Right lobe of liver (tissue), 6 donors: ENCODE measurements at regions not wholly inside any gene's neighbourhood (a gene's known extent, or its start where the extent isn't known, plus 50 kb on each side); places are given as distances from the start of the nearest gene placed in this dataset.

Experiments used
- ATAC-seq, 4 donors: fragments of 200-7000 bp; cut with Tn5 transposase; one replicate each; pipeline ENCODE4 v1.9.1; 2020; ENCODE audit warnings: mild to moderate bottlenecking in 4 of 4, moderate library complexity in 4 of 4
- DNase-seq, 3 donors: peaks; one replicate each; pipeline ENCODE4 v3.0.0-alpha.2; 2020
- H3K27ac ChIP-seq, 3 donors: fragments of 200-600 bp; one replicate each; pipeline ENCODE4 v1.8.0; 2022
- H3K27me3 ChIP-seq, 2 donors: fragments of 200-600 bp; one replicate each; pipeline ENCODE4 v1.8.0; 2022
- H3K36me3 ChIP-seq, 4 donors: fragments of 200-600 bp; sonication (generic) in 1 of 4; one replicate each; pipeline versions ENCODE4 v1.5.1 to v1.8.0; 2017 to 2022; ENCODE audit warnings: control low read depth in 1 of 4
- H3K4me1 ChIP-seq, 4 donors: fragments of 200-600 bp; sonication (generic) in 1 of 4; one replicate each; pipeline versions ENCODE4 v1.5.1 to v1.8.0; 2017 to 2022; ENCODE audit warnings: control low read depth in 1 of 4
- H3K4me3 ChIP-seq, 3 donors: fragments of 200-600 bp; one replicate each; pipeline ENCODE4 v1.8.0; 2022
- H3K9me3 ChIP-seq, 4 donors: fragments of 200-600 bp; sonication (generic) in 1 of 4; one replicate each; pipeline versions ENCODE4 v1.5.1 to v1.8.0; 2017 to 2022; ENCODE audit warnings: control low read depth in 1 of 4
- POLR2A ChIP-seq: fragments of 450-650 bp; IDR thresholded peaks from one replicate; pipeline ENCODE4 v1.6.1; 2017; ENCODE audit warnings: antibody characterized with exemption, mild to moderate bottlenecking
- WGBS: methylation state at CpG from one replicate; pipeline ENCODE4 v1.1.6; 2018; ENCODE audit warnings: low coverage, low lambda C conversion rate; ENCODE audit not compliant: insufficient coverage; ENCODE audit errors: missing lambda C conversion rate; 5-methylcytosine and 5-hydroxymethylcytosine counted together
- intact Hi-C, 2 donors: fragments of 100-400 bp; cut with DNase I; formaldehyde crosslinking; loops; one replicate each; pipeline versions ENCODE4 v1.11.2 to v1.14.1; 2022
- TF ChIP-seq, protein P1 (sequence below), 4 donors: fragments of 200-600 bp in 3 of 4; fragments of 450-650 bp in 1 of 4; IDR thresholded peaks; one replicate each; pipeline versions ENCODE4 v1.5.1 to v1.8.0; 2016 to 2022; ENCODE audit warnings: antibody characterized with exemption in 4 of 4, mild to moderate bottlenecking in 2 of 4
- donor health status: DM: no; HTN: yes; CAD: no.
- donor health status: DM: no; HTN: no; CAD: no.
- donor health status: DM: no; HTN: no; CAD: no.
- donor health status: DM: no; HTN: yes; CAD: no.
- donor health status: DM: no; HTN: yes; CAD: no.

DNA sequence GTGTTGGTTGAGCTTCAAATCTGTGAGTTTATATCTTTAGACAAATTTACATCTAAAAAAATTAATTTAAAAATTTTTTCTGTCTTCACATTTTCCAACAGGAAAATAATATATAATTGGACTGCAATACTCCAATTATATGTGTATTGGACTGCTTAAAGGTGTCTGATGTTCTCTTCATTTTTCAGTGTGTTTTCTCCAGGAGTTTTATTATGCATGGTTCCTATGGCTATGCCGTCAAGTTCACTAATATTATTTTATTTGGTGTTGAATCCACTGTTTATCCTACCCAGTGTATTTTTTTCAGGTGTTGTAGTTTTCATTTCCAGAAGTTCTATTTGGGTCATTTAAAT, 62.1 kb upstream of the CTLA4 start:
- Histone ChIP-seq H3K27me3 (no peaks in the 10 kb centered on the region), H3K36me3 (no peaks in the 10 kb centered on the region), H3K4me3 (no peak overlapping the region), H3K9me3 (no peaks in the 10 kb centered on the region), H3K4me1 (no peaks in the 10 kb centered on the region), H3K27ac (no peak overlapping the region)
- DNase-seq (no peak), ATAC-seq (no peak)
- WGBS: 88% methylated on average over 1 of the region's 1 CpG
- TF ChIP-seq POLR2A: no peak
- TF ChIP-seq, protein P1, sequence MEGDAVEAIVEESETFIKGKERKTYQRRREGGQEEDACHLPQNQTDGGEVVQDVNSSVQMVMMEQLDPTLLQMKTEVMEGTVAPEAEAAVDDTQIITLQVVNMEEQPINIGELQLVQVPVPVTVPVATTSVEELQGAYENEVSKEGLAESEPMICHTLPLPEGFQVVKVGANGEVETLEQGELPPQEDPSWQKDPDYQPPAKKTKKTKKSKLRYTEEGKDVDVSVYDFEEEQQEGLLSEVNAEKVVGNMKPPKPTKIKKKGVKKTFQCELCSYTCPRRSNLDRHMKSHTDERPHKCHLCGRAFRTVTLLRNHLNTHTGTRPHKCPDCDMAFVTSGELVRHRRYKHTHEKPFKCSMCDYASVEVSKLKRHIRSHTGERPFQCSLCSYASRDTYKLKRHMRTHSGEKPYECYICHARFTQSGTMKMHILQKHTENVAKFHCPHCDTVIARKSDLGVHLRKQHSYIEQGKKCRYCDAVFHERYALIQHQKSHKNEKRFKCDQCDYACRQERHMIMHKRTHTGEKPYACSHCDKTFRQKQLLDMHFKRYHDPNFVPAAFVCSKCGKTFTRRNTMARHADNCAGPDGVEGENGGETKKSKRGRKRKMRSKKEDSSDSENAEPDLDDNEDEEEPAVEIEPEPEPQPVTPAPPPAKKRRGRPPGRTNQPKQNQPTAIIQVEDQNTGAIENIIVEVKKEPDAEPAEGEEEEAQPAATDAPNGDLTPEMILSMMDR (IDR thresholded peaks at IDR 0.05): no peak
- intact Hi-C loops: no loop called here

DNA sequence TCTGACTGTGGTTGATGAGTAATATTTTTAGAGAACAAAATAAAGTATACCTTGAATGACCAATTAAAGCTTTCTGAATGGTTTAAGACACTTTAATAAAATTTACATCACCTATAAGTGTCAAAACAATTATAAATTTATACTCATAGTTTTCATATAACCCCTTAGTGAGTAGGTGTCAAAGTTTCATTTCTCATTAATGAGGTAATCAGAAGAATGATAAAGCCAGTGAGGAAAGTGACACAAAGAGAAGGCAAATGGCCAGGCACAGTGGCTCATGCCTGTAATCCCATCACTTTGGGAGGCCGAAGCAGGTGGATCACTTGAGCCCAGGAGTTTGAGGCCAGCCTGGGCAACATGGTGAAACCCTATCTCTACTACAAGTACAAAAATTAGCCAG, 60.8 kb upstream of the CTLA4 start:
- H3K27me3 ChIP-seq: no peaks in the 10 kb centered on the region
- no peak for DNase-seq
- WGBS: 100% methylated on average over 1 of the region's 1 CpG
- H3K27ac ChIP-seq: no peak overlapping the region
- H3K9me3 ChIP-seq: no peaks in the 10 kb centered on the region
- no peaks in the 10 kb centered on the region for H3K36me3 ChIP-seq
- no peak for ATAC-seq
- no peak for TF ChIP-seq POLR2A
- TF ChIP-seq, protein P1 (IDR thresholded peaks at IDR 0.05): no peak
- no peak overlapping the region for H3K4me3 ChIP-seq
- intact Hi-C loops: no loop called here
- peaks cover 0 to 7% (median under 1%) of the 10 kb centered on the region in 4 donors for H3K4me1 ChIP-seq

DNA sequence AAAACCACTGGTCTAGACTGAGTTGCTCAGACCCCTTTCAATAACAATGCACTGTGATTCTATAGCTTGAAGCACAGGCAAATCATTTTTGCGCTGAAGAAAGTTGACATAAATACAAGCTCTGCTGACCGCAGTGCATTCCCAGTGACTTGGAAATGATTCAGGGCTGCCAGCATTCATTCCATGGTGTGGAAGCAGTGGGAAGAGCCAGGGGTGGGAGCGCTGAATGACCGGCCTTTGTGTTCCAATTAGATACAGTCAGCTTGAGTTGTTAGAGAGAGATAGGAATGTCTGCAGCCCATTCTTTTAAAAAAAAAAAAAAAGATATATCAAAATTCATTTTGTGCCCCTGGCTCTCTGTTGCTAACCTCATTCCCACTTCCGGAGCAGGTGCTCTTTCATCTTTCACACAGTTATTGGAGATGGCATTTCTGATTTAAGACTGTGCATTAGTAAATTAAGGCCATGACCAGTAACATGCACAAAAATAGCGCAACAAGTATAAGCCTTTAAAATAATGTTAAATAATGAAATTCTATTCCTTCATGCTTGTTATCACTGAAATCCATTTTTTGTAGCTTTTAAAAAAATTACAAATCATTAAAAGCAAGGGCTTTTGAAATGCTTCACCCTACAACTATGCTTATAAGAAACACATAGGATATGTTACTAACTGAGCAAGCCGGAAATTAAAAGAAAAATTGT, 59.4 kb upstream of the CTLA4 start:
- no peak for TF ChIP-seq POLR2A
- TF ChIP-seq, protein P1 (IDR thresholded peaks at IDR 0.05): no peak
- H3K36me3 ChIP-seq: no peaks in the 10 kb centered on the region
- no peaks in the 10 kb centered on the region for H3K27me3 ChIP-seq
- peaks cover 0 to 21% (median 3%) of the 10 kb centered on the region in 4 donors for H3K4me1 ChIP-seq
- ATAC-seq (no peak), DNase-seq (no peak)
- no peaks in the 10 kb centered on the region for H3K9me3 ChIP-seq
- intact Hi-C loops: no loop called here
- H3K4me3 ChIP-seq: no peak overlapping the region
- no peak overlapping the region for H3K27ac ChIP-seq
- WGBS: 75% methylated on average over 7 of the region's 7 CpGs

DNA sequence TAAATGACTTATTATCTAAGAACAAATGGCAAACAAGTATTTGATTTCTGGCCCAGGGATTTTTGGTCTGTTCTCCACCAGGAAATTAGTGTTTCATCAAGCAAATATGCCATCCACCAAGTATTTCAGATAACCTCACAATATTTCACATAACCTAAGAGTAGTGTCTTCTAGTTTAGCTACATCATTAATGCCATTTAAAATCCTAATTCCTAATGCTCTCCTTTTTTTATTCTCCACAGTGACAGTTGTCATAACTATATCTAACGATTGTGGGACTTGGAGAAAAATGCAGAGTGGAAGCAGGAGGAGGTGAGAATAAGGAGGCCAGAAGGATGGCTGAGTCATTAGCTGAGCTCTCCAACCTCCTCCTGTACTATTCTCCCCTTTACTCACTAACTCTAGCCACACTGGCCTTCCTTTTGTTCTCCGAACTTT, 58.5 kb upstream of the CTLA4 start:
- TF ChIP-seq POLR2A: no peak
- TF ChIP-seq, protein P1 (IDR thresholded peaks at IDR 0.05): no peak
- WGBS: 59% methylated on average over 2 of the region's 2 CpGs
- Histone ChIP-seq H3K4me1 (peaks cover 0 to 30% (median 3%) of the 10 kb centered on the region in 4 donors), H3K27ac (no peak overlapping the region), H3K36me3 (no peaks in the 10 kb centered on the region), H3K9me3 (no peaks in the 10 kb centered on the region), H3K27me3 (no peaks in the 10 kb centered on the region), H3K4me3 (no peak overlapping the region)
- ATAC-seq: no peak
- DNase-seq: no peak
- intact Hi-C loops: no loop called here
